ENCODE measurements at regions not wholly inside any gene's neighbourhood (a gene's known extent, or its start where the extent isn't known, plus 50 kb on each side); places are given as distances from the start of the nearest gene placed in this dataset.
A peak's percentile ranks its signal among the peaks of the same experiment; 100 is the strongest.
"Not testable (repeated sequence)": the region's sequence is repeated elsewhere in the genome, so short reads cannot be mapped to it uniquely, and the experiment has no call there.

- DNase-seq, result not testable (repeated sequence)
These were observed 1286.4 kb upstream of the CDH18 start for GRCh38 chr5:21274361-21274760.

GRCh38 chr5:21263361-21263760 lies 1275.4 kb upstream of the CDH18 start:
- no peak for DNase-seq

GRCh38 chr5:21254161-21254560 lies 1266.2 kb upstream of the CDH18 start:
- no peak for DNase-seq

- DNase-seq, result no peak
These were observed 1257.0 kb upstream of the CDH18 start for GRCh38 chr5:21244982-21245381.

- no peak for DNase-seq
These were observed 1250.8 kb upstream of the CDH18 start for GRCh38 chr5:21238786-21239185.

- no peak for DNase-seq
These were observed 1249.5 kb upstream of the CDH18 start for GRCh38 chr5:21237461-21237860.

GRCh38 chr5:21236971-21237427 lies 1249.0 kb upstream of the CDH18 start:
- no peak for DNase-seq

GRCh38 chr5:21236104-21236503 lies 1248.1 kb upstream of the CDH18 start:
- no peak for DNase-seq

GRCh38 chr5:21225223-21226064 lies 1237.4 kb upstream of the CDH18 start:
- no peak for DNase-seq

GRCh38 chr5:21221616-21222015 lies 1233.6 kb upstream of the CDH18 start:
- no peak for DNase-seq

- DNase-seq, result no peak
These were observed 1232.0 kb upstream of the CDH18 start for GRCh38 chr5:21219966-21220365.

GRCh38 chr5:21219251-21219650 lies 1231.3 kb upstream of the CDH18 start:
- peak; percentile 19 for DNase-seq

GRCh38 chr5:21212026-21212425 lies 1224.0 kb upstream of the CDH18 start:
- DNase-seq, result no peak

- DNase-seq, result no peak
These were observed 1221.4 kb upstream of the CDH18 start for GRCh38 chr5:21209409-21209808.

- DNase-seq, result no peak
These were observed 1211.1 kb upstream of the CDH18 start for GRCh38 chr5:21199087-21199486.

- no peak for DNase-seq
These were observed 1207.1 kb upstream of the CDH18 start for GRCh38 chr5:21195145-21195544.

GRCh38 chr5:21185536-21185935 lies 1197.5 kb upstream of the CDH18 start:
- DNase-seq, result no peak

- DNase-seq, result no peak
These were observed 1196.6 kb upstream of the CDH18 start for GRCh38 chr5:21184581-21184980.

GRCh38 chr5:21181609-21182125 lies 1193.7 kb upstream of the CDH18 start:
- DNase-seq, result no peak

- DNase-seq, result no peak
These were observed 1185.5 kb upstream of the CDH18 start for GRCh38 chr5:21173526-21173925.

- DNase-seq, result no peak
These were observed 1185.0 kb upstream of the CDH18 start for GRCh38 chr5:21173036-21173435.

GRCh38 chr5:21171038-21171437 lies 1183.0 kb upstream of the CDH18 start:
- DNase-seq, result no peak

GRCh38 chr5:21168557-21168956 lies 1180.6 kb upstream of the CDH18 start:
- DNase-seq, result no peak

GRCh38 chr5:21165344-21165743 lies 1177.3 kb upstream of the CDH18 start:
- no peak for DNase-seq

GRCh38 chr5:21164425-21164824 lies 1176.4 kb upstream of the CDH18 start:
- DNase-seq, result no peak
